GM18951 (cell line): ENCODE measurements at regions not wholly inside any gene's neighbourhood (a gene's known extent, or its start where the extent isn't known, plus 50 kb on each side); places are given as distances from the start of the nearest gene placed in this dataset.

ENCODE experiments used
- POLR2A ChIP-seq: IDR thresholded peaks from 4 replicates; pipeline ENCODE4 v1.6.1; 2011; ENCODE audit warnings: mild to moderate bottlenecking; ENCODE audit not compliant: insufficient read length, insufficient read depth; ENCODE audit errors: extremely low read depth
- in situ Hi-C: fragments of 300-500 bp; cut with MboI; formaldehyde crosslinking; loops from one replicate; pipeline ENCODE4 v1.12.0; 2022; ENCODE audit warnings: low sequenced_read_pairs, mixed read lengths, inconsistent platforms; ENCODE audit not compliant: unreplicated experiment

- TF ChIP-seq POLR2A: no peak
- in situ Hi-C loops: no loop called here
These were observed 87.8 kb upstream of the FAM241A start for GRCh38 chr4:112057470-112057869.

GRCh38 chr4:112058433-112058832 lies 86.8 kb upstream of the FAM241A start:
- in situ Hi-C loops: no loop called here
- TF ChIP-seq POLR2A: no peak

- TF ChIP-seq POLR2A: no peak
- in situ Hi-C loops: no loop called here
These were observed 85.0 kb upstream of the FAM241A start for GRCh38 chr4:112060212-112060611.

- in situ Hi-C loops: no loop called here
- TF ChIP-seq POLR2A: no peak
These were observed 83.9 kb upstream of the FAM241A start for GRCh38 chr4:112061207-112061817.

GRCh38 chr4:112063260-112063659 lies 82.0 kb upstream of the FAM241A start:
- no peak for TF ChIP-seq POLR2A
- in situ Hi-C loops: no loop called here

- in situ Hi-C loops: no loop called here
- TF ChIP-seq POLR2A: no peak
These were observed 76.1 kb upstream of the FAM241A start for GRCh38 chr4:112069110-112069509.

- no peak for TF ChIP-seq POLR2A
- in situ Hi-C loops: no loop called here
These were observed 72.1 kb upstream of the FAM241A start for GRCh38 chr4:112073181-112073580.

- in situ Hi-C loops: no loop called here
- TF ChIP-seq POLR2A: no peak
These were observed 70.0 kb upstream of the FAM241A start for GRCh38 chr4:112075129-112075753.

- no peak for TF ChIP-seq POLR2A
These were observed 69.3 kb upstream of the FAM241A start for GRCh38 chr4:112075906-112076305.

GRCh38 chr4:112076919-112077608 lies 68.2 kb upstream of the FAM241A start:
- no peak for TF ChIP-seq POLR2A
- in situ Hi-C loops: no loop called here

More at GRCh38 chr4:112075906-112076305, 69.3 kb upstream of the FAM241A start:
- in situ Hi-C loops: no loop called here

- TF ChIP-seq POLR2A: no peak
- in situ Hi-C loops: no loop called here
These were observed 67.5 kb upstream of the FAM241A start for GRCh38 chr4:112077743-112078142.

GRCh38 chr4:112082954-112083586 lies 62.2 kb upstream of the FAM241A start:
- no peak for TF ChIP-seq POLR2A
- in situ Hi-C loops: no loop called here

- in situ Hi-C loops: no loop called here
- no peak for TF ChIP-seq POLR2A
These were observed 61.5 kb upstream of the FAM241A start for GRCh38 chr4:112083587-112084347.
